ENCODE measurements at regions not wholly inside any gene's neighbourhood (a gene's known extent, or its start where the extent isn't known, plus 50 kb on each side); places are given as distances from the start of the nearest gene placed in this dataset.
A peak's percentile ranks its signal among the peaks of the same experiment; 100 is the strongest.
"Not testable (repeated sequence)": the region's sequence is repeated elsewhere in the genome, so short reads cannot be mapped to it uniquely, and the experiment has no call there.

- no peak for DNase-seq (ENCODE audit: extremely low read depth, low read depth)
- TF ChIP-seq, protein P1, sequence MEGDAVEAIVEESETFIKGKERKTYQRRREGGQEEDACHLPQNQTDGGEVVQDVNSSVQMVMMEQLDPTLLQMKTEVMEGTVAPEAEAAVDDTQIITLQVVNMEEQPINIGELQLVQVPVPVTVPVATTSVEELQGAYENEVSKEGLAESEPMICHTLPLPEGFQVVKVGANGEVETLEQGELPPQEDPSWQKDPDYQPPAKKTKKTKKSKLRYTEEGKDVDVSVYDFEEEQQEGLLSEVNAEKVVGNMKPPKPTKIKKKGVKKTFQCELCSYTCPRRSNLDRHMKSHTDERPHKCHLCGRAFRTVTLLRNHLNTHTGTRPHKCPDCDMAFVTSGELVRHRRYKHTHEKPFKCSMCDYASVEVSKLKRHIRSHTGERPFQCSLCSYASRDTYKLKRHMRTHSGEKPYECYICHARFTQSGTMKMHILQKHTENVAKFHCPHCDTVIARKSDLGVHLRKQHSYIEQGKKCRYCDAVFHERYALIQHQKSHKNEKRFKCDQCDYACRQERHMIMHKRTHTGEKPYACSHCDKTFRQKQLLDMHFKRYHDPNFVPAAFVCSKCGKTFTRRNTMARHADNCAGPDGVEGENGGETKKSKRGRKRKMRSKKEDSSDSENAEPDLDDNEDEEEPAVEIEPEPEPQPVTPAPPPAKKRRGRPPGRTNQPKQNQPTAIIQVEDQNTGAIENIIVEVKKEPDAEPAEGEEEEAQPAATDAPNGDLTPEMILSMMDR (IDR thresholded peaks at IDR 0.05; ENCODE audit: low read depth, low read length, missing control alignments): no peak
- no peak overlapping the region for H3K4me3 ChIP-seq (replicated peaks; ENCODE audit: low read depth, low read length)
These were observed 541.6 kb downstream of the TMEM121 start for GRCh38 chr14:106067935-106068334.

DNA sequence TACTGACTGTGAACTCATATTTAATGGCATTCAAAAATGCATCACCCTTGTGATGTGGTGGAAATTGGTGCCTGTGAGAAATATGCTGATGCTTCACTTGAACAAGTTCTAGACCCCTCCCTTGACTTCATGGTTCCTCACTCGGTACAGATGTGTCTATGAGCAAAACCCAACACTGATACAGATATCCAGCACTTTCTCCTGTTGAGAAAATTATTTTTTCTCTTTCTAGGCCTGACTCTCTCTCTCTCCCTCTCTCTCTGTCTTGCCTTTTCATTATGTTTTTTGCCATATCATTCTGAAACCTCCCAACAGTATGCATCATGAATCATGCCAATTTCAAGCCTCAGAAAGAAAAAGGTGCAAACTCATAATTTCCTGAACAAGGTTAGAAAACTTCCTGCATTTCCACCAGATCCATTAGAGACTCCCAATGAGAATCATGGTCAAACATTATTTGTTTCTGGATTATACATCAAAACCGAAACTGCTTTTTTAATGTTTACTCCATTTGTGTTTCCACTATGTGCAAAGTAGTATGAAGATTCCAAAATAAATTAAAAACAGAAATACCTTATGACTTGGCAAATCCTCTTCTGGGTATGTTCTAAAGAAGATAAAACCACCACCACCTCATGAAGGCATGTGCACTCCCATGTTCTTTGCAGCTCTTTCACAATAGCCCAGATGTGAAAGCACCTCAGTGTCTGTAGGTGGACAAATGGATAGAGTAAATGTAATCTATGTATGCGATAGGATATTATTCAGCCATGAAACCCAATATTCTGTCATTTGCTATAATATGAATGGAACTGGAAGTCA, 543.6 kb downstream of the TMEM121 start:
- TF ChIP-seq, protein P1 (IDR thresholded peaks at IDR 0.05; ENCODE audit: low read depth, low read length, missing control alignments): no peak
- H3K4me3 ChIP-seq (replicated peaks; ENCODE audit: low read depth, low read length): no peak overlapping the region
- DNase-seq (ENCODE audit: extremely low read depth, low read depth): no peak

DNA sequence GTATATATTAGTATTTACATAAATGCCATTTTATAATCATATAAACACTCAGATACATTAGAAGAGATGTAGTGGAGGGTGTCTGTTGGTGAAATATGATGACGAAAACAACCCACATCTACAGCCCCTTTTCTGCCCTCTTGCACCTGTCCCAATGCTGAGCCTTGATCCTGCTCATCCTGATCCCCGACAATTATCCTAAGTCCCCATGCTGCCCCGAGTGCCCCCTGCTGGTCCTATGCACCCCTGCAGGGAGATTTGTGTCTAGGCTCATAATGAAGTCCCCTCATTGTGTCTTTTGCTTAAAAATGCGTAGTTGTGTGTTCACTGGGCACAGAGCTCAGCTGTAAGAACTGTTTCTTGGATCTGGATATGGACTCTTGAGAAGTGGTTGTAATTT, 554.5 kb downstream of the TMEM121 start:
- H3K4me3 ChIP-seq (replicated peaks; ENCODE audit: low read depth, low read length): no peak overlapping the region
- DNase-seq (ENCODE audit: extremely low read depth, low read depth): no peak
- TF ChIP-seq, protein P1 (IDR thresholded peaks at IDR 0.05; ENCODE audit: low read depth, low read length, missing control alignments): no peak

- DNase-seq (ENCODE audit: extremely low read depth, low read depth): not testable (repeated sequence)
These were observed 555.3 kb downstream of the TMEM121 start for GRCh38 chr14:106081721-106082120.

DNA sequence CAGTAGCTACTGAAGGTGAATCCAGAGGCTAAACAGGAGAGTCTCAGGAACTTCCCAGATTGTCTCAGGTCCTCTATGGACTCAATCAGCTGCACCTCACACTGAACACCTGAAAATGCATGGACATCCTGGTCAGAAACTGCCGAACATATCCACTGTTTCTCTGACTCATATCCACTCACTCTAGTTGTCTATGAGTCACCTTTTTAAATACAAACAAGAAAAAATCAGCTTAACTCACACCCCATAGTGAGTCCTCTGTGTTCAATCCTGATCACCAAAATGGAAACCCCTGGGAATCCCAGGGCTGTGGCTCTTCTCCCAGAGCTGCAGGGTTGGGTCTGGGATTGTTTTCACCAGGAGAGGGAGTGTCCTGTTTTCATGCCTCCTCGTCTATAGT, 556.7 kb downstream of the TMEM121 start:
- DNase-seq (ENCODE audit: extremely low read depth, low read depth): no peak
- H3K4me3 ChIP-seq (replicated peaks; ENCODE audit: low read depth, low read length): no peak overlapping the region
- TF ChIP-seq, protein P1 (IDR thresholded peaks at IDR 0.05; ENCODE audit: low read depth, low read length, missing control alignments): no peak

More at GRCh38 chr14:106081721-106082120, 555.3 kb downstream of the TMEM121 start:
- H3K4me3 ChIP-seq (replicated peaks; ENCODE audit: low read depth, low read length): not testable (repeated sequence)

GRCh38 chr14:106087837-106088236, 561.5 kb downstream of the TMEM121 start:
- H3K4me3 ChIP-seq (replicated peaks; ENCODE audit: low read depth, low read length): no peak overlapping the region
- TF ChIP-seq, protein P1 (IDR thresholded peaks at IDR 0.05; ENCODE audit: low read depth, low read length, missing control alignments): no peak
- DNase-seq (ENCODE audit: extremely low read depth, low read depth): no peak

GRCh38 chr14:106088860-106089259, 562.5 kb downstream of the TMEM121 start:
- H3K4me3 ChIP-seq (replicated peaks; ENCODE audit: low read depth, low read length); DNase-seq (ENCODE audit: extremely low read depth, low read depth): not testable (repeated sequence)

- TF ChIP-seq, protein P1 (IDR thresholded peaks at IDR 0.05; ENCODE audit: low read depth, low read length, missing control alignments): peak; percentile 46
- H3K4me3 ChIP-seq (replicated peaks; ENCODE audit: low read depth, low read length): no peak overlapping the region
- DNase-seq (ENCODE audit: extremely low read depth, low read depth): no peak
These were observed 568.3 kb downstream of the TMEM121 start for GRCh38 chr14:106094654-106095189.

Measured in HFF-Myc (cell line).